ENCODE measurements at regions not wholly inside any gene's neighbourhood (a gene's known extent, or its start where the extent isn't known, plus 50 kb on each side); places are given as distances from the start of the nearest gene placed in this dataset.

DNA sequence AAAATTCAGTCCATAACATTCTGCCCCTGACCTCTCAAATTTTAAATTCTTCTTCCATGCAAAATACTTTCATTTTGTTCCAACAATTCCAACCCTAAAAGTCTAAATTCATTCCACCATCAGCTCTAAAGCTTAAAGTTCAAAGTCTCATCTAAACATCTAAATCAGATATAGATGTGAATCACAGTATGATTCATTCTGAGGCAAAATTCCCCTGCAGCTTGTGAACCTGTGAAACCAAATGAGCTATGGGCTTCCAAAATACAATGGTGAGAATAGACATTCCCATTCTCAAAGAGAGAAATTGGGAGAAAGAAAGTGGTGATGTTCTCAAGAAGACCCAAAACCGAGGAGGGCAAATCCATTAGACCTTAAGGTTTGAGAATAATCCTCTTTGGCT is 309.8 kb downstream of the HIVEP2 start:
- WGBS, 2 donors: 96 to 97% methylated on average over 1 of the region's 1 CpG
- TF ChIP-seq POLR2A (IDR thresholded peaks at IDR 0.05): no peak
- no peak for TF ChIP-seq EP300 (IDR thresholded peaks at IDR 0.05)
- TF ChIP-seq CTCF (IDR thresholded peaks at IDR 0.05): no peak
- Histone ChIP-seq H3K36me3 (no peaks in the 10 kb centered on the region), H3K27ac (no peak overlapping the region), H3K27me3 (no peaks in the 10 kb centered on the region), H3K9me3 (no peaks in the 10 kb centered on the region), H3K4me1 (no peaks in the 10 kb centered on the region), H3K4me3 (no peak overlapping the region)
- no peak for DNase-seq (ENCODE audit: low spot score in 2 of 2)

GRCh38 chr6:142637624-142638351 is 307.2 kb downstream of the HIVEP2 start:
- Histone ChIP-seq H3K4me3 (no peak overlapping the region), H3K4me1 (no peaks in the 10 kb centered on the region), H3K27me3 (no peaks in the 10 kb centered on the region), H3K9me3 (no peaks in the 10 kb centered on the region), H3K27ac (no peak overlapping the region), H3K36me3 (no peaks in the 10 kb centered on the region)
- 77 to 78% methylated on average over 10 of the region's 10 CpGs for WGBS, 2 donors
- TF ChIP-seq POLR2A (IDR thresholded peaks at IDR 0.05) (no peak), EP300 (IDR thresholded peaks at IDR 0.05) (no peak), CTCF (IDR thresholded peaks at IDR 0.05) (no peak)
- no peak for DNase-seq (ENCODE audit: low spot score in 2 of 2)

DNA sequence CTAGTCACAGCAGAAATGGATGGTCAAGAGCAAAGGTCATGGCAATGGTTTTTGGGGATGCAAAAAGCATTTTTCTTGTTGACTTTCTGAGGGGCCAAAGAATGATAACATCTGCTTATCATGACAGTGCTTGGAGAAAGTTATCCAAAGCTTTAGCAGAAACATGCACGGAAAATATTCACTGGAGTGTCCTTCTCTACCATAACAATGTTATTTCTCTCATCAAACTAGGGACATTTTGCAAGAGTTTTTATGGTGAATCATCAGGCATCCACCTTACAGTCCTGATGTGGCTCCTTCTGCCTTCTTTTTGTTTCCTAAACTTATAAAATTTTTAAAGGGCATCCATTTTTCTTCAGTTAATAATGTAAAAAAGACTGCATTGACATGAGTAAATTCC is 302.3 kb downstream of the HIVEP2 start:
- TF ChIP-seq EP300 (IDR thresholded peaks at IDR 0.05): no peak
- Histone ChIP-seq H3K4me1 (no peaks in the 10 kb centered on the region), H3K27me3 (no peaks in the 10 kb centered on the region), H3K27ac (no peak overlapping the region), H3K36me3 (no peaks in the 10 kb centered on the region), H3K4me3 (no peak overlapping the region), H3K9me3 (no peaks in the 10 kb centered on the region)
- 88 to 95% methylated on average over 1 of the region's 1 CpG for WGBS, 2 donors
- DNase-seq (ENCODE audit: low spot score in 2 of 2): no peak

DNA sequence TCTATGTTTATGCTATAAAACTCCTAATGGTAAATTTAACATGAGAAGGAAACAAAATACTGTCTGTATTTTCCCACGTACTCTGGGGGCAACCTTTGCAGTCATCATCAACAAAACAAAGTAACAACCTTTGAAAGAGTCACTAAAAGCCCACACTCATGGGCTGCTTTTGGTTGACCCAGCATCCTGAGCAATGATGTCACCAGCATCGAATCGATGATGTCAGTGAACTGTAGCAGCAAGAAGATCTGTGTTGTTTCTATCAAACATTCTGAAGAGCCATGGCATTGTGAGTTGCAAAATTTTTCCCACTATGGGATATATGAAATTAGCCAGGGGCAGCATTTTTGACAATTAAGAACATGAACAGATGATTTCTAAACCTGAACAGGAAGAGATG is 300.1 kb downstream of the HIVEP2 start:
- Histone ChIP-seq H3K9me3 (no peaks in the 10 kb centered on the region), H3K4me1 (no peaks in the 10 kb centered on the region), H3K4me3 (no peak overlapping the region), H3K27me3 (no peaks in the 10 kb centered on the region), H3K27ac (no peak overlapping the region), H3K36me3 (no peaks in the 10 kb centered on the region)
- DNase-seq (ENCODE audit: low spot score in 2 of 2): no peak
- TF ChIP-seq CTCF (IDR thresholded peaks at IDR 0.05) (no peak), POLR2A (IDR thresholded peaks at IDR 0.05) (no peak), EP300 (IDR thresholded peaks at IDR 0.05) (no peak)
- whole genome bisulfite sequencing, 2 donors: 63 to 71% methylated on average over 3 of the region's 3 CpGs

DNA sequence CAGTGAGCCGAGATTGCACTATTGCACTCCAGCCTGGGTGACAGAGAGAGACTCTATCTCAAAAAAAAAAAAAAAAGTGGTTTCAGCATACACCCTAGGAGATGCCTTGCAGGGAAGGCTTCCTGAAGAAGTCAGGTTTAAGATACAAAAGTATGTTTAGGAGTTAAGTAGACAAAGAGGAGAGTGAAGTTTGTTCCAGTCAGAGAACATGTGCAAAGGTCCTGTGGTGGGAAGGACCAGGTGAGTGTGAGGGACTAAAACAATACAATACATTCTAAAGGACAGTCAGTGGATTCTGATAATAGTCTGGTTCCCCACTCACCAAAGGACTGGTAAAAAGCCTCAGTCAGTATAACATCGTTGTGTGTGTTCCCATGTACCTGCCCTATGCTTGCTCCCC is 299.3 kb downstream of the HIVEP2 start:
- no peaks in the 10 kb centered on the region for H3K27me3 ChIP-seq
- no peak overlapping the region for H3K4me3 ChIP-seq
- TF ChIP-seq CTCF (IDR thresholded peaks at IDR 0.05) (no peak), EP300 (IDR thresholded peaks at IDR 0.05) (no peak), POLR2A (IDR thresholded peaks at IDR 0.05) (no peak)
- no peaks in the 10 kb centered on the region for H3K36me3 ChIP-seq
- H3K27ac ChIP-seq: no peak overlapping the region
- DNase-seq (ENCODE audit: low spot score in 2 of 2): no peak
- H3K4me1 ChIP-seq: no peaks in the 10 kb centered on the region
- WGBS, 2 donors: 92 to 94% methylated on average over 2 of the region's 2 CpGs
- no peaks in the 10 kb centered on the region for H3K9me3 ChIP-seq
